ENCODE measurements at regions not wholly inside any gene's neighbourhood (a gene's known extent, or its start where the extent isn't known, plus 50 kb on each side); places are given as distances from the start of the nearest gene placed in this dataset.
"Not testable (repeated sequence)": the region's sequence is repeated elsewhere in the genome, so short reads cannot be mapped to it uniquely, and the experiment has no call there.

DNA sequence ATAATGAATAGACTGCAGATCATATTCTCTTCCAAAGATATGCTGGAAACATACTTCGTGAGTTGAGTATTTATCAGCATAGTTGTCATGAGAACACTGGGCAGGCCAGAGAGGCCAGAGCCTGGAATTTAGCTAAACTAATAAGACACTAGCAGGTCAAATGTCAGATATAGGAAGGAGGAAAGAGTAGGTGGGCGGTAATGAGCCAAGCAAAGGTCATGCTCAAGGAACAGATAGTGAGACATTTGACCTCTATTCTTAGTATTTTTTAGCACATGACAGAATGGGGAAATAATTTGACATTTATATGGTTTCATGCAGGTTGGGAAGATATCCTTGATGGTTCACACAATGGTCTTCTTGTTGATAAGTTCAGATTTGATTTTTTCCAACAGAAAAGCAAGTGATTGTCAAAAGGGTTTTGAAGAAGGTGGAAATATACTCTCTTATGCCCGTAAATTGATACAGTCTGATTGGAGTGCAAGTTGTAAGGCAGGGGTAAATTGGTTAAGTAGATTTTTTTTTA is 99.6 kb upstream of the GOLGA6L4 start:
- not testable (repeated sequence) for TF ChIP-seq EZH2 (IDR thresholded peaks at IDR 0.05; ENCODE audit: insufficient read depth, poor library complexity, severe bottlenecking); EZH2phosphoT487 (IDR thresholded peaks at IDR 0.05; ENCODE audit: insufficient read depth, low read depth)
